Activated CD8-positive, alpha-beta T cell treated with anti-CD3 and anti-CD28 coated beads, Interleukin-2, amount 10 ng/mL, durations not matched to agents 7 days and 5 days (primary cell): ENCODE measurements at regions not wholly inside any gene's neighbourhood (a gene's known extent, or its start where the extent isn't known, plus 50 kb on each side); places are given as distances from the start of the nearest gene placed in this dataset.

Experiments used
- ATAC-seq: fragments of 150-1000 bp; cut with Tn5 transposase; one replicate; pipeline ENCODE4 v1.10.0; 2021; ENCODE audit warnings: moderate library complexity
- CTCF ChIA-PET: fragments of 350-600 bp; sonication (Branson Sonifier 250); formaldehyde crosslinking; loops from one replicate; lab custom pipeline; 2021; ENCODE audit warnings: antibody characterized with exemption; lab: Charles Lee
- POLR2A ChIA-PET: fragments of 350-600 bp; sonication (Branson Sonifier 250); formaldehyde crosslinking; loops from one replicate; lab custom pipeline; 2021; ENCODE audit warnings: antibody characterized with exemption; lab: Charles Lee
- DNase-seq: peaks from one replicate; pipeline ENCODE4 v3.0.0-alpha.2; 2020
- H3K27ac Mint-ChIP-seq: one replicate; pipeline ENCODE4 v1.8.0; 2021; ENCODE audit warnings: mild to moderate bottlenecking, mixed read lengths
- H3K27me3 Mint-ChIP-seq: one replicate; pipeline ENCODE4 v1.8.0; 2021; ENCODE audit warnings: low read depth, mixed read lengths
- H3K36me3 Mint-ChIP-seq: one replicate; pipeline ENCODE4 v1.8.0; 2021; ENCODE audit warnings: low read depth, mixed read lengths
- H3K4me1 Mint-ChIP-seq: one replicate; pipeline ENCODE4 v1.8.0; 2021; ENCODE audit warnings: low read depth, mixed read lengths
- H3K4me3 Mint-ChIP-seq: one replicate; pipeline ENCODE4 v1.8.0; 2021; ENCODE audit warnings: mild to moderate bottlenecking, mixed read lengths
- H3K9me3 Mint-ChIP-seq: one replicate; pipeline ENCODE4 v1.8.0; 2022; ENCODE audit warnings: mixed read lengths; ENCODE audit not compliant: insufficient read depth

- CTCF ChIA-PET, result no interaction called here
- ATAC-seq (no peak), DNase-seq (no peak)
- no peak overlapping the region for H3K4me3 Mint-ChIP-seq
- H3K36me3 Mint-ChIP-seq, result no peaks in the 10 kb centered on the region
- H3K4me1 Mint-ChIP-seq, result no peaks in the 10 kb centered on the region
- H3K27me3 Mint-ChIP-seq, result peaks cover 2% of the 10 kb centered on the region
- H3K9me3 Mint-ChIP-seq, result no peaks in the 10 kb centered on the region
- POLR2A ChIA-PET, result no interaction called here
- no peak overlapping the region for H3K27ac Mint-ChIP-seq
Observed at GRCh38 chr17:69637446-69638156, 223.1 kb downstream of the MAP2K6 start.

GRCh38 chr17:69639096-69639495, 224.6 kb downstream of the MAP2K6 start:
- Mint-ChIP-seq H3K27me3 (peaks cover 2% of the 10 kb centered on the region), H3K27ac (no peak overlapping the region), H3K4me1 (no peaks in the 10 kb centered on the region), H3K9me3 (no peaks in the 10 kb centered on the region), H3K36me3 (no peaks in the 10 kb centered on the region), H3K4me3 (no peak overlapping the region)
- ChIA-PET CTCF (no interaction called here), POLR2A (no interaction called here)
- no peak for ATAC-seq
- no peak for DNase-seq

GRCh38 chr17:69640073-69640472, 225.6 kb downstream of the MAP2K6 start:
- ChIA-PET CTCF (no interaction called here), POLR2A (no interaction called here)
- Mint-ChIP-seq H3K9me3 (no peaks in the 10 kb centered on the region), H3K27me3 (peaks cover 2% of the 10 kb centered on the region), H3K36me3 (no peaks in the 10 kb centered on the region), H3K4me1 (no peaks in the 10 kb centered on the region), H3K27ac (no peak overlapping the region), H3K4me3 (no peak overlapping the region)
- DNase-seq (no peak), ATAC-seq (no peak)

- H3K9me3 Mint-ChIP-seq, result no peaks in the 10 kb centered on the region
- no peaks in the 10 kb centered on the region for H3K27me3 Mint-ChIP-seq
- no peak overlapping the region for H3K27ac Mint-ChIP-seq
- ChIA-PET POLR2A (no interaction called here), CTCF (interaction anchor here (1.2 kb wide), 1 partner anchor 34 kb away, joined by 3 read pairs; no protein-coding TSS in a partner anchor)
- H3K4me1 Mint-ChIP-seq, result no peaks in the 10 kb centered on the region
- ATAC-seq, result no peak
- DNase-seq, result no peak
- H3K4me3 Mint-ChIP-seq, result no peak overlapping the region
- no peaks in the 10 kb centered on the region for H3K36me3 Mint-ChIP-seq
Observed at GRCh38 chr17:69643686-69644085, 229.2 kb downstream of the MAP2K6 start.

GRCh38 chr17:69646729-69647128, 232.2 kb downstream of the MAP2K6 start:
- ChIA-PET POLR2A (no interaction called here), CTCF (no interaction called here)
- no peaks in the 10 kb centered on the region for H3K4me1 Mint-ChIP-seq
- no peaks in the 10 kb centered on the region for H3K27me3 Mint-ChIP-seq
- H3K27ac Mint-ChIP-seq, result no peak overlapping the region
- peaks cover 4% of the 10 kb centered on the region for H3K9me3 Mint-ChIP-seq
- DNase-seq (no peak), ATAC-seq (no peak)
- H3K4me3 Mint-ChIP-seq, result no peak overlapping the region
- no peaks in the 10 kb centered on the region for H3K36me3 Mint-ChIP-seq

- no peak overlapping the region for H3K4me3 Mint-ChIP-seq
- no peaks in the 10 kb centered on the region for H3K4me1 Mint-ChIP-seq
- peaks cover 4% of the 10 kb centered on the region for H3K9me3 Mint-ChIP-seq
- ATAC-seq (no peak), DNase-seq (no peak)
- H3K36me3 Mint-ChIP-seq, result no peaks in the 10 kb centered on the region
- POLR2A ChIA-PET, result no interaction called here
- no peak overlapping the region for H3K27ac Mint-ChIP-seq
- CTCF ChIA-PET, result no interaction called here
- H3K27me3 Mint-ChIP-seq, result no peaks in the 10 kb centered on the region
Observed at GRCh38 chr17:69650881-69651280, 236.4 kb downstream of the MAP2K6 start.

GRCh38 chr17:69651921-69652320, 237.4 kb downstream of the MAP2K6 start:
- POLR2A ChIA-PET, result interaction anchor here (0.6 kb wide), 1 partner anchor 251 kb away, joined by 3 read pairs; no protein-coding TSS in a partner anchor

GRCh38 chr17:69654981-69655855, 240.7 kb downstream of the MAP2K6 start:
- POLR2A ChIA-PET, result no interaction called here
- no peak for ATAC-seq
- H3K9me3 Mint-ChIP-seq, result peaks cover 4% of the 10 kb centered on the region
- no peaks in the 10 kb centered on the region for H3K27me3 Mint-ChIP-seq
- no peak overlapping the region for H3K4me3 Mint-ChIP-seq
- DNase-seq, result no peak
- CTCF ChIA-PET, result no interaction called here
- H3K36me3 Mint-ChIP-seq, result no peaks in the 10 kb centered on the region
- no peaks in the 10 kb centered on the region for H3K4me1 Mint-ChIP-seq
- no peak overlapping the region for H3K27ac Mint-ChIP-seq

More at GRCh38 chr17:69651921-69652320, 237.4 kb downstream of the MAP2K6 start:
- no peak overlapping the region for H3K27ac Mint-ChIP-seq
- H3K36me3 Mint-ChIP-seq, result no peaks in the 10 kb centered on the region
- H3K27me3 Mint-ChIP-seq, result no peaks in the 10 kb centered on the region
- DNase-seq (no peak), ATAC-seq (no peak)
- no peak overlapping the region for H3K4me3 Mint-ChIP-seq
- CTCF ChIA-PET, result no interaction called here
- H3K9me3 Mint-ChIP-seq, result peaks cover 4% of the 10 kb centered on the region
- no peaks in the 10 kb centered on the region for H3K4me1 Mint-ChIP-seq

- DNase-seq (no peak), ATAC-seq (no peak)
- H3K4me1 Mint-ChIP-seq, result no peaks in the 10 kb centered on the region
- no peak overlapping the region for H3K27ac Mint-ChIP-seq
- POLR2A ChIA-PET, result no interaction called here
- H3K4me3 Mint-ChIP-seq, result no peak overlapping the region
- peaks cover 4% of the 10 kb centered on the region for H3K9me3 Mint-ChIP-seq
- no peaks in the 10 kb centered on the region for H3K27me3 Mint-ChIP-seq
- CTCF ChIA-PET, result no interaction called here
- no peaks in the 10 kb centered on the region for H3K36me3 Mint-ChIP-seq
Observed at GRCh38 chr17:69655902-69656301, 241.4 kb downstream of the MAP2K6 start.

- Mint-ChIP-seq H3K9me3 (no peaks in the 10 kb centered on the region), H3K27me3 (peaks cover 2% of the 10 kb centered on the region), H3K4me1 (no peaks in the 10 kb centered on the region), H3K27ac (no peak overlapping the region), H3K4me3 (no peak overlapping the region), H3K36me3 (no peaks in the 10 kb centered on the region)
- ChIA-PET POLR2A (no interaction called here), CTCF (no interaction called here)
- no peak for ATAC-seq
- no peak for DNase-seq
Observed at GRCh38 chr17:69669441-69670178, 255.1 kb downstream of the MAP2K6 start.

- ChIA-PET POLR2A (no interaction called here), CTCF (no interaction called here)
- Mint-ChIP-seq H3K9me3 (no peaks in the 10 kb centered on the region), H3K4me1 (no peaks in the 10 kb centered on the region), H3K4me3 (no peak overlapping the region), H3K27ac (no peak overlapping the region), H3K36me3 (no peaks in the 10 kb centered on the region), H3K27me3 (peaks cover 3% of the 10 kb centered on the region)
- ATAC-seq, result no peak
- DNase-seq, result no peak
Observed at GRCh38 chr17:69672924-69673323, 258.4 kb downstream of the MAP2K6 start.

- Mint-ChIP-seq H3K27me3 (peaks cover 1% of the 10 kb centered on the region), H3K4me3 (no peak overlapping the region), H3K36me3 (no peaks in the 10 kb centered on the region), H3K9me3 (no peaks in the 10 kb centered on the region), H3K4me1 (no peaks in the 10 kb centered on the region), H3K27ac (no peak overlapping the region)
- DNase-seq (no peak), ATAC-seq (no peak)
- ChIA-PET POLR2A (no interaction called here), CTCF (no interaction called here)
Observed at GRCh38 chr17:69677130-69677529, 262.6 kb downstream of the MAP2K6 start.
